ENCODE measurements at regions not wholly inside any gene's neighbourhood (a gene's known extent, or its start where the extent isn't known, plus 50 kb on each side); places are given as distances from the start of the nearest gene placed in this dataset.

DNA sequence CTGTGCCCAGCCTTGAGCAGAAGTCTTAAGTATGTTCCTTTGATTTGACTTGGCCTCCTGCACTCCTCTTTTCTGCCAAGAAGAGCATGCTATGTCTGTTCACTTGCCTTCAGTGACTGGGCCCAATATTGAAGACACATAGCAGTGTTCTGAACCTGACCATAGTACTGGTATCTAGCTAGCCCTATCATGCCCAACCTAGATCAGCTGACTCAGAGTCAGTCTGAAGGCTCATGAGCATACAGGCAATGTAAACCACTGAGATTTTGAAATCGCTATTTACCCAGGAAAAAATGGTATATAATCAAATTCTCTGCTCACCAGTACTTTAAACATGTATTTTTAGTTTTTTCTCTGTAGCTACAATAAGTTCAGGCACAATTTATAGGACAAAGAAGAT is 129.4 kb downstream of the TANC2 start:
- Histone ChIP-seq H3K27ac (no peak overlapping the region), H3K4me3 (ENCODE audit: low read depth, low read length) (no peak overlapping the region), H3K36me3 (no peaks in the 10 kb centered on the region), H3K27me3 (ENCODE audit: insufficient read depth, low read depth, severe bottlenecking) (no peaks in the 10 kb centered on the region), H3K9me3 (ENCODE audit: severe bottlenecking) (peaks cover 1% of the 10 kb centered on the region)
- no peak for DNase-seq
- TF ChIP-seq CTCF (IDR thresholded peaks at IDR 0.05; ENCODE audit: low read depth, low read length): no peak

DNA sequence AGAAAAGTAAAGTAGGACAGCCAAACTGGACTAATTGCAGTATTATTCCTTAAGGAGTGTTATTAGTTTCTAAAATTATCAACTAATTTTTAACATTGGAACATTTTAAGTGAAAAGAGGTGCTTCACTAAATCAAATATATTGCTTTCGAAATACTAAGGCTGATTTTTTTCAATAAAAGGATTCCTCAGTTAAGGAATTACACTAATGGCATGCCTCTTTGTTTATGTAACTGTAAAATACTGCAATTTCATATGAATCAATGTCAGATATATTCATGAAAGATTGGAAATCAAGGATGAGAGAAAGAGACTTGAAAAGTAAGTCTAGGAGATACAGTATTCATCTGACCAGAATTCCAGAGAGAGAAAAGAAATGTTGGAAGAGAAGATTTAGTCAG is 129.8 kb downstream of the TANC2 start:
- TF ChIP-seq CTCF (IDR thresholded peaks at IDR 0.05; ENCODE audit: low read depth, low read length): no peak
- DNase-seq: no peak
- Histone ChIP-seq H3K36me3 (no peaks in the 10 kb centered on the region), H3K9me3 (ENCODE audit: severe bottlenecking) (no peaks in the 10 kb centered on the region), H3K27ac (no peak overlapping the region), H3K4me3 (ENCODE audit: low read depth, low read length) (no peak overlapping the region), H3K27me3 (ENCODE audit: insufficient read depth, low read depth, severe bottlenecking) (no peaks in the 10 kb centered on the region)

GRCh38 chr17:63096426-63096825 is 130.4 kb downstream of the TANC2 start:
- H3K36me3 ChIP-seq: no peaks in the 10 kb centered on the region; the same call in 1 of the 2 replicates
- TF ChIP-seq CTCF (IDR thresholded peaks at IDR 0.05; ENCODE audit: low read depth, low read length): no peak
- no peak overlapping the region for H3K27ac ChIP-seq
- no peak for DNase-seq
- H3K4me3 ChIP-seq (ENCODE audit: low read depth, low read length): no peak overlapping the region
- no peaks in the 10 kb centered on the region for H3K27me3 ChIP-seq (ENCODE audit: insufficient read depth, low read depth, severe bottlenecking)
- no peaks in the 10 kb centered on the region for H3K9me3 ChIP-seq (ENCODE audit: severe bottlenecking)

DNA sequence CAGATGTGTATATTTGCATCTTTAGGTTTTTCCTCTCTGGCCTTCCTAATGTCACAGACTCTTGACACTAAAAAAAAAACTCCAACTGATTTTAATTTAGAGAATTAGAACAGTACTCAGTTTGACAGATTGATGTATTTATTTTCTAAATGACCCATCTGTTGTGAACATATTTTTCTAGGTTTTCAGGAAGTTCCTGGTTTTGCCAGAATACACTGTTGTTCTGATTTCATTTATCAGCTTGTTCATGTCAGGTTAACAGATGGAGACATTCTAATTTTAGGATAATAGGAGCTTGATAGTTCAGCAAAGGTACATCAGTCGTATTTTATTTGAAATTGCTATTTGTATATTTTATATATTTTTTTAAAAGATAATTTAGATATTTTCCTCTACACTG is 133.4 kb downstream of the TANC2 start:
- Histone ChIP-seq H3K36me3 (peaks cover 3% of the 10 kb centered on the region), H3K9me3 (ENCODE audit: severe bottlenecking) (no peaks in the 10 kb centered on the region), H3K27ac (no peak overlapping the region), H3K27me3 (ENCODE audit: insufficient read depth, low read depth, severe bottlenecking) (no peaks in the 10 kb centered on the region), H3K4me3 (ENCODE audit: low read depth, low read length) (no peak overlapping the region)
- TF ChIP-seq CTCF (IDR thresholded peaks at IDR 0.05; ENCODE audit: low read depth, low read length): no peak
- DNase-seq: no peak

- H3K36me3 ChIP-seq: peaks cover 3% of the 10 kb centered on the region
- no peak for DNase-seq
- H3K27ac ChIP-seq: no peak overlapping the region
- no peak overlapping the region for H3K4me3 ChIP-seq (ENCODE audit: low read depth, low read length)
- no peak for TF ChIP-seq CTCF (IDR thresholded peaks at IDR 0.05; ENCODE audit: low read depth, low read length)
- H3K9me3 ChIP-seq (ENCODE audit: severe bottlenecking): no peaks in the 10 kb centered on the region
- H3K27me3 ChIP-seq (ENCODE audit: insufficient read depth, low read depth, severe bottlenecking): no peaks in the 10 kb centered on the region
Observed at GRCh38 chr17:63102034-63102433, 136.0 kb downstream of the TANC2 start.

GRCh38 chr17:63106050-63106449 is 140.0 kb downstream of the TANC2 start:
- DNase-seq: no peak
- TF ChIP-seq CTCF (IDR thresholded peaks at IDR 0.05; ENCODE audit: low read depth, low read length): no peak
- H3K27me3 ChIP-seq (ENCODE audit: insufficient read depth, low read depth, severe bottlenecking): no peaks in the 10 kb centered on the region
- H3K4me3 ChIP-seq (ENCODE audit: low read depth, low read length): no peak overlapping the region
- no peaks in the 10 kb centered on the region for H3K9me3 ChIP-seq (ENCODE audit: severe bottlenecking)
- peaks cover 3% of the 10 kb centered on the region for H3K36me3 ChIP-seq
- H3K27ac ChIP-seq: no peak overlapping the region

Measured in WERI-Rb-1 (cell line).